ENCODE measurements at regions not wholly inside any gene's neighbourhood (a gene's known extent, or its start where the extent isn't known, plus 50 kb on each side); places are given as distances from the start of the nearest gene placed in this dataset.

GRCh38 chr2:220569112-220569897 is 941.9 kb downstream of the SLC4A3 start:
- intact Hi-C loops (cut with DNase I) = no loop called here
- ATAC-seq = no peak
- no peak for TF ChIP-seq CTCF (IDR thresholded peaks at IDR 0.05)

DNA sequence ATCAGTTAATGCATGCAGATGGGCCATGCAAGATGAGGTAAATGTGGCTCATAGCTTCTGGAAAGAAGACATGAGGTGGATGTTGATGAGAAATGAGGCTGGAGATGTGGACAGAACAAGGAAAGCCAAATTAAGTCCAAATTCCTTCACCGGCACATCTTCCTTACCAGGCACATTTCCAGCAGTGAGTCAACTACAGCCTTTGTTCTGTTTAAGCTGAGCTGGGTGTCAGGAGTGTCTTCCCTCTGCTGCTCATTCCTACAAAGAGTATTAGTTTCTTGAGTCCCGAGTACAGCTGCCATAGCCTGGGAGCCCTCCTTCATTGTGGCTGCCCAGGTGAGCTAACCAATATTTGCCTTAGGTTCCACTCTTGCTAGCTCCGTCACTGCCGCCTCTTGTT is 945.0 kb downstream of the SLC4A3 start:
- no peaks in the 10 kb centered on the region for H3K36me3 ChIP-seq
- intact Hi-C loops (cut with DNase I) = no loop called here
- no peak for TF ChIP-seq CTCF (IDR thresholded peaks at IDR 0.05)

More at GRCh38 chr2:220569112-220569897, 941.9 kb downstream of the SLC4A3 start:
- Histone ChIP-seq H3K4me1 (no peaks in the 10 kb centered on the region), H3K27ac (no peak overlapping the region), H3K36me3 (no peaks in the 10 kb centered on the region), H3K4me3 (no peak overlapping the region), H3K27me3 (no peaks in the 10 kb centered on the region), H3K9me3 (no peaks in the 10 kb centered on the region)
- no peak for DNase-seq

DNA sequence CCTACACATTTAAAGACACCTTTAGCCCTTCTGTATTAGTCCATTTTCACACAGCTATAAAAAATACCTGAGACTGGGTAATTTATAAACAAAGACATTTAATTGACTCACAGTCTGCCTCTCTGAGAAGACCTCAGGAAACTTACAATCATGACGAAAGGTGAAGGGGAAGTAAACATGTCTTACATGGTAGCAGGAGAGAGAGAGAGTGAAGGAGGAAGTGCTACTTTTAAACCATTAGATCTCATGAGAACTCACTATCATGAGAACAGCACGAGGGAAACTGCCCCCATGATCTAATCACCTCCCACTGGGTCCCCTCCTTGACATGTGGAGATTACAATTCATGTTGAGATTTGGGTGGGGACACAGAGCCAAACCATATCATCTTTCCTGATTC is 946.6 kb downstream of the SLC4A3 start:
- Histone ChIP-seq H3K4me1 (no peaks in the 10 kb centered on the region), H3K9me3 (no peaks in the 10 kb centered on the region), H3K36me3 (no peaks in the 10 kb centered on the region), H3K4me3 (no peak overlapping the region), H3K27ac (no peak overlapping the region), H3K27me3 (no peaks in the 10 kb centered on the region)
- no peak for ATAC-seq
- intact Hi-C loops (cut with DNase I) = no loop called here
- no peak for TF ChIP-seq CTCF (IDR thresholded peaks at IDR 0.05)
- DNase-seq = no peak

More for the DNA sequence above, 945.0 kb downstream of the SLC4A3 start:
- H3K27ac ChIP-seq = no peak overlapping the region
- H3K27me3 ChIP-seq = no peaks in the 10 kb centered on the region
- no peaks in the 10 kb centered on the region for H3K9me3 ChIP-seq
- ATAC-seq (no peak), DNase-seq (no peak)
- H3K4me1 ChIP-seq = no peaks in the 10 kb centered on the region
- no peak overlapping the region for H3K4me3 ChIP-seq

DNA sequence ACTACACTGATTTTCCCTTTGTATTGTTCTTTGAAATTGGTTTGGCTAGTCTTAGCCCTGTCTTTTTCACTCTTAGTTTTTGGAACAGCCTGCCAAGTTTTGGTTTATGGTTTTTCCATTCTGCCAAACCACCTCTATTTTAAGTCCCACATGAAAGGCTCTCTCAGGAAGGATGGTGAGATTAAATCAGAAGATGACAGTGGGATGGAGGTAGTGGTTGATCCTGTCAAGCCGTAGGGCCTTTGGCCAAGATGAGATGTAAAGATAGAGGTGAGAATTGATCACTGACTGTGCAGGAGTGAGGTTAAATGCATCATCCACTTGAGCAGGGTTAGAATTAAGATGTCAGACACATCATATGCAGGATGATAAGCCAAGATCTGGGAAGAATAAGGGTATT is 948.5 kb downstream of the SLC4A3 start:
- intact Hi-C loops (cut with DNase I) = no loop called here
- TF ChIP-seq CTCF (IDR thresholded peaks at IDR 0.05) = no peak
- no peaks in the 10 kb centered on the region for H3K36me3 ChIP-seq

GRCh38 chr2:220579452-220579851 is 952.0 kb downstream of the SLC4A3 start:
- no peak for TF ChIP-seq CTCF (IDR thresholded peaks at IDR 0.05)
- H3K27me3 ChIP-seq = no peaks in the 10 kb centered on the region
- no peaks in the 10 kb centered on the region for H3K4me1 ChIP-seq
- H3K27ac ChIP-seq = no peak overlapping the region
- DNase-seq (no peak), ATAC-seq (no peak)
- H3K4me3 ChIP-seq = no peak overlapping the region
- intact Hi-C loops (cut with DNase I) = no loop called here
- H3K36me3 ChIP-seq = no peaks in the 10 kb centered on the region
- no peaks in the 10 kb centered on the region for H3K9me3 ChIP-seq

More for the DNA sequence above, 948.5 kb downstream of the SLC4A3 start:
- no peaks in the 10 kb centered on the region for H3K9me3 ChIP-seq
- H3K4me1 ChIP-seq = no peaks in the 10 kb centered on the region
- DNase-seq (no peak), ATAC-seq (no peak)
- no peak overlapping the region for H3K27ac ChIP-seq
- no peak overlapping the region for H3K4me3 ChIP-seq
- no peaks in the 10 kb centered on the region for H3K27me3 ChIP-seq

Data from upper lobe of right lung (tissue), 1 donor.